ENCODE measurements at regions not wholly inside any gene's neighbourhood (a gene's known extent, or its start where the extent isn't known, plus 50 kb on each side); places are given as distances from the start of the nearest gene placed in this dataset.

GRCh38 chr6:133165235-133165634 lies 75.9 kb upstream of the EYA4 start:
- no peaks in the 10 kb centered on the region for H3K36me3 ChIP-seq (ENCODE audit: control insufficient read depth in 4 of 4, insufficient read depth in 4 of 4, low read length in 4 of 4)
- H3K9me3 ChIP-seq (ENCODE audit: control insufficient read depth in 4 of 4, insufficient read depth in 3 of 4, low read length in 3 of 4): no peaks in the 10 kb centered on the region
- no peak for DNase-seq
- H3K4me1 ChIP-seq (ENCODE audit: control insufficient read depth in 5 of 5, insufficient read depth in 5 of 5, low read length in 5 of 5): no peaks in the 10 kb centered on the region
- ATAC-seq (ENCODE audit: insufficient read depth, low FRiP score): no peak
- H3K9ac ChIP-seq (ENCODE audit: insufficient read depth in 1 of 2, low read length in 2 of 2): no peak overlapping the region
- H3K4me3 ChIP-seq: no peak overlapping the region
- H3K27ac ChIP-seq (ENCODE audit: low read depth in 1 of 2, low read length in 1 of 2): no peak overlapping the region
- no peak for TF ChIP-seq CTCF (IDR thresholded peaks at IDR 0.05; ENCODE audit: control extremely low read depth, extremely low read depth)
- H3K27me3 ChIP-seq (ENCODE audit: control insufficient read depth in 3 of 3, insufficient read depth in 3 of 3, low read length in 2 of 3): no peaks in the 10 kb centered on the region

GRCh38 chr6:133166766-133167165 lies 74.4 kb upstream of the EYA4 start:
- no peaks in the 10 kb centered on the region for H3K9me3 ChIP-seq (ENCODE audit: control insufficient read depth in 4 of 4, insufficient read depth in 3 of 4, low read length in 3 of 4)
- H3K4me1 ChIP-seq (ENCODE audit: control insufficient read depth in 5 of 5, insufficient read depth in 5 of 5, low read length in 5 of 5): no peaks in the 10 kb centered on the region
- no peak for TF ChIP-seq CTCF (IDR thresholded peaks at IDR 0.05; ENCODE audit: control extremely low read depth, extremely low read depth)
- 65 to 83% methylated on average over 4 of the region's 4 CpGs for WGBS, 2 donors
- no peaks in the 10 kb centered on the region for H3K27me3 ChIP-seq (ENCODE audit: control insufficient read depth in 3 of 3, insufficient read depth in 3 of 3, low read length in 2 of 3)
- no peak overlapping the region for H3K4me3 ChIP-seq
- no peaks in the 10 kb centered on the region for H3K36me3 ChIP-seq (ENCODE audit: control insufficient read depth in 4 of 4, insufficient read depth in 4 of 4, low read length in 4 of 4)
- no peak for DNase-seq
- no peak for ATAC-seq (ENCODE audit: insufficient read depth, low FRiP score)
- H3K27ac ChIP-seq (ENCODE audit: low read depth in 1 of 2, low read length in 1 of 2): no peak overlapping the region
- no peak overlapping the region for H3K9ac ChIP-seq (ENCODE audit: insufficient read depth in 1 of 2, low read length in 2 of 2)

GRCh38 chr6:133169901-133170300 lies 71.3 kb upstream of the EYA4 start:
- ATAC-seq (ENCODE audit: insufficient read depth, low FRiP score): no peak
- no peak for TF ChIP-seq CTCF (IDR thresholded peaks at IDR 0.05; ENCODE audit: control extremely low read depth, extremely low read depth)

GRCh38 chr6:133170602-133171001 lies 70.6 kb upstream of the EYA4 start:
- no peaks in the 10 kb centered on the region for H3K36me3 ChIP-seq (ENCODE audit: control insufficient read depth in 4 of 4, insufficient read depth in 4 of 4, low read length in 4 of 4)
- peaks cover 0 to 14% (median 0%) of the 10 kb centered on the region in 4 donors for H3K9me3 ChIP-seq (ENCODE audit: control insufficient read depth in 4 of 4, insufficient read depth in 3 of 4, low read length in 3 of 4)
- ATAC-seq (ENCODE audit: insufficient read depth, low FRiP score): no peak
- no peaks in the 10 kb centered on the region for H3K27me3 ChIP-seq (ENCODE audit: control insufficient read depth in 3 of 3, insufficient read depth in 3 of 3, low read length in 2 of 3)
- no peak for DNase-seq
- no peak overlapping the region for H3K4me3 ChIP-seq
- TF ChIP-seq CTCF (IDR thresholded peaks at IDR 0.05; ENCODE audit: control extremely low read depth, extremely low read depth): no peak
- no peak overlapping the region for H3K9ac ChIP-seq (ENCODE audit: insufficient read depth in 1 of 2, low read length in 2 of 2)
- H3K27ac ChIP-seq (ENCODE audit: low read depth in 1 of 2, low read length in 1 of 2): no peak overlapping the region
- no peaks in the 10 kb centered on the region for H3K4me1 ChIP-seq (ENCODE audit: control insufficient read depth in 5 of 5, insufficient read depth in 5 of 5, low read length in 5 of 5)

More at GRCh38 chr6:133169901-133170300, 71.3 kb upstream of the EYA4 start:
- no peak for DNase-seq
- H3K4me3 ChIP-seq: no peak overlapping the region
- H3K27me3 ChIP-seq (ENCODE audit: control insufficient read depth in 3 of 3, insufficient read depth in 3 of 3, low read length in 2 of 3): no peaks in the 10 kb centered on the region
- H3K36me3 ChIP-seq (ENCODE audit: control insufficient read depth in 4 of 4, insufficient read depth in 4 of 4, low read length in 4 of 4): no peaks in the 10 kb centered on the region
- no peak overlapping the region for H3K27ac ChIP-seq (ENCODE audit: low read depth in 1 of 2, low read length in 1 of 2)
- H3K9ac ChIP-seq (ENCODE audit: insufficient read depth in 1 of 2, low read length in 2 of 2): no peak overlapping the region
- 87 to 95% methylated on average over 1 of the region's 1 CpG for WGBS, 2 donors
- H3K4me1 ChIP-seq (ENCODE audit: control insufficient read depth in 5 of 5, insufficient read depth in 5 of 5, low read length in 5 of 5): no peaks in the 10 kb centered on the region
- peaks cover 0 to 14% (median 0%) of the 10 kb centered on the region in 4 donors for H3K9me3 ChIP-seq (ENCODE audit: control insufficient read depth in 4 of 4, insufficient read depth in 3 of 4, low read length in 3 of 4)
